Suprapubic skin (tissue), 3 donors: ENCODE measurements at regions not wholly inside any gene's neighbourhood (a gene's known extent, or its start where the extent isn't known, plus 50 kb on each side); places are given as distances from the start of the nearest gene placed in this dataset.

ENCODE experiments used
- POLR2A ChIP-seq, 2 donors: fragments of 450-650 bp; IDR thresholded peaks; one replicate each; pipeline ENCODE4 v1.6.1; 2017; ENCODE audit warnings: antibody characterized with exemption in 2 of 2, mild to moderate bottlenecking in 2 of 2, moderate library complexity in 2 of 2
- TF ChIP-seq, protein P1 (sequence below), 2 donors: fragments of 200-600 bp in 1 of 2; fragments of 450-650 bp in 1 of 2; sonication (generic) in 1 of 2; IDR thresholded peaks; one replicate each; pipeline ENCODE4 v1.5.1; 2016 to 2019; ENCODE audit warnings: antibody characterized with exemption in 2 of 2, mild to moderate bottlenecking in 1 of 2, moderate library complexity in 1 of 2

DNA sequence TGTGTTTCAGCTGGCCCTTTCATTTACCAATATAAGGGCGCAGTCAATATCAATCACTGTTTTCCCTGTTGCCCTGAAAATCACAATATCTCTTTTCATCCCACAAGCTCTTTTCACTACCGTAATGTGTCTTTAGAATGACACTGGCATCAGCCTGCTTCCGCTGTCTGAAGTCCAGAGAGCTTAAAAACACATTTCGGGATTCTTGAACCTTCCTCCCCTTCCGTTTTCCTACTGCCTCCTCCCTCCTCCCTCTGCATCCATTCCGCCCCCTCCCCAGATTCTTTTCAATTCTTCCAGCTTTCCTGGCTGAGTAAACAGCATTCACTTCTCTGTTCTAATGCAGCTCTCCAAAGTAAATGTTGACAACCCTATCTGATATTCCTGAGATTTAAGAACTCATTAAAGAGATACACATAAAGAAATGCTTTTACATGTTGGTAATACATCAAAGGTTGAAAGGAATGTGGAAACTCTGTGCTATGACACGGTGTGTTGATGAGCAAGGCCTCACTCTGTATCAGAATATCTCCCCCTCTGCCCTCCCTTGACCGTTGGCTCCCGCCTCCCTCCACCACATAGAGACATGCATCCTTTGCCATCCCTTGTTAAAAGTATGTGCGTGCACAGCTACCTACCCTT is 83.5 kb upstream of the SPRY1 start:
- no peak for TF ChIP-seq POLR2A (IDR thresholded peaks at IDR 0.05)
- TF ChIP-seq, protein P1, sequence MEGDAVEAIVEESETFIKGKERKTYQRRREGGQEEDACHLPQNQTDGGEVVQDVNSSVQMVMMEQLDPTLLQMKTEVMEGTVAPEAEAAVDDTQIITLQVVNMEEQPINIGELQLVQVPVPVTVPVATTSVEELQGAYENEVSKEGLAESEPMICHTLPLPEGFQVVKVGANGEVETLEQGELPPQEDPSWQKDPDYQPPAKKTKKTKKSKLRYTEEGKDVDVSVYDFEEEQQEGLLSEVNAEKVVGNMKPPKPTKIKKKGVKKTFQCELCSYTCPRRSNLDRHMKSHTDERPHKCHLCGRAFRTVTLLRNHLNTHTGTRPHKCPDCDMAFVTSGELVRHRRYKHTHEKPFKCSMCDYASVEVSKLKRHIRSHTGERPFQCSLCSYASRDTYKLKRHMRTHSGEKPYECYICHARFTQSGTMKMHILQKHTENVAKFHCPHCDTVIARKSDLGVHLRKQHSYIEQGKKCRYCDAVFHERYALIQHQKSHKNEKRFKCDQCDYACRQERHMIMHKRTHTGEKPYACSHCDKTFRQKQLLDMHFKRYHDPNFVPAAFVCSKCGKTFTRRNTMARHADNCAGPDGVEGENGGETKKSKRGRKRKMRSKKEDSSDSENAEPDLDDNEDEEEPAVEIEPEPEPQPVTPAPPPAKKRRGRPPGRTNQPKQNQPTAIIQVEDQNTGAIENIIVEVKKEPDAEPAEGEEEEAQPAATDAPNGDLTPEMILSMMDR (IDR thresholded peaks at IDR 0.05): no peak
